ENCODE measurements at regions not wholly inside any gene's neighbourhood (a gene's known extent, or its start where the extent isn't known, plus 50 kb on each side); places are given as distances from the start of the nearest gene placed in this dataset.

- Mint-ChIP-seq H3K9me3 (no peaks in the 10 kb centered on the region), H3K4me1 (ENCODE audit: low read depth) (no peaks in the 10 kb centered on the region), H3K36me3 (ENCODE audit: insufficient read depth in 2 of 2) (no peaks in the 10 kb centered on the region), H3K27ac (no peak overlapping the region), H3K4me3 (no peak overlapping the region), H3K27me3 (ENCODE audit: low read depth) (no peaks in the 10 kb centered on the region)
- DNase-seq = no peak
- ATAC-seq (replicated peaks in 1 of 2) = no peak
These were observed 436.6 kb upstream of the FANCL start for GRCh38 chr2:58677748-58678147.

- Mint-ChIP-seq H3K36me3 (ENCODE audit: insufficient read depth in 2 of 2) (no peaks in the 10 kb centered on the region), H3K9me3 (peaks cover 0 to 1% of the 10 kb centered on the region in 2 donors), H3K27ac (no peak overlapping the region), H3K4me1 (ENCODE audit: low read depth) (no peaks in the 10 kb centered on the region), H3K4me3 (no peak overlapping the region), H3K27me3 (ENCODE audit: low read depth) (no peaks in the 10 kb centered on the region)
- ATAC-seq (replicated peaks in 1 of 2) = no peak
- no peak for DNase-seq
These were observed 430.6 kb upstream of the FANCL start for GRCh38 chr2:58671675-58672074.

GRCh38 chr2:58669998-58670397 is 428.9 kb upstream of the FANCL start:
- no peaks in the 10 kb centered on the region for H3K4me1 Mint-ChIP-seq (ENCODE audit: low read depth)
- H3K27ac Mint-ChIP-seq = no peak overlapping the region
- no peak for ATAC-seq (replicated peaks in 1 of 2)
- no peak overlapping the region for H3K4me3 Mint-ChIP-seq
- H3K27me3 Mint-ChIP-seq (ENCODE audit: low read depth) = no peaks in the 10 kb centered on the region
- DNase-seq = no peak
- peaks cover 0 to 1% of the 10 kb centered on the region in 2 donors for H3K9me3 Mint-ChIP-seq
- no peaks in the 10 kb centered on the region for H3K36me3 Mint-ChIP-seq (ENCODE audit: insufficient read depth in 2 of 2)

GRCh38 chr2:58667137-58667774 is 426.1 kb upstream of the FANCL start:
- Mint-ChIP-seq H3K9me3 (peaks cover 0 to 1% of the 10 kb centered on the region in 2 donors), H3K4me3 (no peak overlapping the region), H3K4me1 (ENCODE audit: low read depth) (no peaks in the 10 kb centered on the region), H3K27me3 (ENCODE audit: low read depth) (no peaks in the 10 kb centered on the region), H3K27ac (no peak overlapping the region), H3K36me3 (ENCODE audit: insufficient read depth in 2 of 2) (no peaks in the 10 kb centered on the region)
- ATAC-seq (replicated peaks in 1 of 2) = no peak
- no peak for DNase-seq

- H3K36me3 Mint-ChIP-seq (ENCODE audit: insufficient read depth in 2 of 2) = no peaks in the 10 kb centered on the region
- H3K27me3 Mint-ChIP-seq (ENCODE audit: low read depth) = no peaks in the 10 kb centered on the region
- H3K4me3 Mint-ChIP-seq = no peak overlapping the region
- DNase-seq (no peak), ATAC-seq (replicated peaks in 1 of 2) (no peak)
- H3K9me3 Mint-ChIP-seq = peaks cover 0 to 1% of the 10 kb centered on the region in 2 donors
- no peak overlapping the region for H3K27ac Mint-ChIP-seq
- no peaks in the 10 kb centered on the region for H3K4me1 Mint-ChIP-seq (ENCODE audit: low read depth)
These were observed 425.3 kb upstream of the FANCL start for GRCh38 chr2:58666323-58666970.

GRCh38 chr2:58665154-58665553 is 424.0 kb upstream of the FANCL start:
- Mint-ChIP-seq H3K27ac (no peak overlapping the region), H3K9me3 (peaks cover 0 to 1% of the 10 kb centered on the region in 2 donors), H3K4me3 (no peak overlapping the region), H3K27me3 (ENCODE audit: low read depth) (no peaks in the 10 kb centered on the region), H3K4me1 (ENCODE audit: low read depth) (no peaks in the 10 kb centered on the region), H3K36me3 (ENCODE audit: insufficient read depth in 2 of 2) (no peaks in the 10 kb centered on the region)
- DNase-seq = no peak
- no peak for ATAC-seq (replicated peaks in 1 of 2)

GRCh38 chr2:58664523-58665151 is 423.5 kb upstream of the FANCL start:
- Mint-ChIP-seq H3K4me3 (no peak overlapping the region), H3K27me3 (ENCODE audit: low read depth) (no peaks in the 10 kb centered on the region), H3K36me3 (ENCODE audit: insufficient read depth in 2 of 2) (no peaks in the 10 kb centered on the region), H3K4me1 (ENCODE audit: low read depth) (no peaks in the 10 kb centered on the region), H3K9me3 (peaks cover 0 to 1% of the 10 kb centered on the region in 2 donors), H3K27ac (no peak overlapping the region)
- ATAC-seq (replicated peaks in 1 of 2) (no peak), DNase-seq (no peak)

- H3K9me3 Mint-ChIP-seq = no peaks in the 10 kb centered on the region
- no peaks in the 10 kb centered on the region for H3K36me3 Mint-ChIP-seq (ENCODE audit: insufficient read depth in 2 of 2)
- H3K27ac Mint-ChIP-seq = no peak overlapping the region
- no peak overlapping the region for H3K4me3 Mint-ChIP-seq
- H3K27me3 Mint-ChIP-seq (ENCODE audit: low read depth) = no peaks in the 10 kb centered on the region
- H3K4me1 Mint-ChIP-seq (ENCODE audit: low read depth) = no peaks in the 10 kb centered on the region
- ATAC-seq (replicated peaks in 1 of 2) (no peak), DNase-seq (no peak)
These were observed 418.9 kb upstream of the FANCL start for GRCh38 chr2:58660046-58660445.

GRCh38 chr2:58655152-58655551 is 414.0 kb upstream of the FANCL start:
- no peaks in the 10 kb centered on the region for H3K9me3 Mint-ChIP-seq

GRCh38 chr2:58651930-58652329 is 410.8 kb upstream of the FANCL start:
- Mint-ChIP-seq H3K36me3 (ENCODE audit: insufficient read depth in 2 of 2) (no peaks in the 10 kb centered on the region), H3K27me3 (ENCODE audit: low read depth) (no peaks in the 10 kb centered on the region), H3K4me1 (ENCODE audit: low read depth) (no peaks in the 10 kb centered on the region), H3K27ac (no peak overlapping the region), H3K4me3 (no peak overlapping the region), H3K9me3 (no peaks in the 10 kb centered on the region)
- DNase-seq = no peak
- ATAC-seq (replicated peaks in 1 of 2) = no peak

More at GRCh38 chr2:58655152-58655551, 414.0 kb upstream of the FANCL start:
- DNase-seq (no peak), ATAC-seq (replicated peaks in 1 of 2) (no peak)
- Mint-ChIP-seq H3K27me3 (ENCODE audit: low read depth) (no peaks in the 10 kb centered on the region), H3K4me3 (no peak overlapping the region), H3K27ac (no peak overlapping the region), H3K36me3 (ENCODE audit: insufficient read depth in 2 of 2) (no peaks in the 10 kb centered on the region), H3K4me1 (ENCODE audit: low read depth) (no peaks in the 10 kb centered on the region)

GRCh38 chr2:58650781-58651180 is 409.7 kb upstream of the FANCL start:
- no peak overlapping the region for H3K27ac Mint-ChIP-seq
- no peak overlapping the region for H3K4me3 Mint-ChIP-seq
- DNase-seq = no peak
- no peak for ATAC-seq (replicated peaks in 1 of 2)
- no peaks in the 10 kb centered on the region for H3K36me3 Mint-ChIP-seq (ENCODE audit: insufficient read depth in 2 of 2)
- no peaks in the 10 kb centered on the region for H3K27me3 Mint-ChIP-seq (ENCODE audit: low read depth)
- H3K4me1 Mint-ChIP-seq (ENCODE audit: low read depth) = no peaks in the 10 kb centered on the region
- H3K9me3 Mint-ChIP-seq = no peaks in the 10 kb centered on the region

GRCh38 chr2:58649756-58650155 is 408.6 kb upstream of the FANCL start:
- H3K36me3 Mint-ChIP-seq (ENCODE audit: insufficient read depth in 2 of 2) = no peaks in the 10 kb centered on the region
- H3K27ac Mint-ChIP-seq = no peak overlapping the region
- no peak for DNase-seq
- no peak overlapping the region for H3K4me3 Mint-ChIP-seq
- H3K4me1 Mint-ChIP-seq (ENCODE audit: low read depth) = no peaks in the 10 kb centered on the region
- no peaks in the 10 kb centered on the region for H3K9me3 Mint-ChIP-seq
- H3K27me3 Mint-ChIP-seq (ENCODE audit: low read depth) = no peaks in the 10 kb centered on the region
- no peak for ATAC-seq (replicated peaks in 1 of 2)

GRCh38 chr2:58645017-58645416 is 403.9 kb upstream of the FANCL start:
- DNase-seq (no peak), ATAC-seq (replicated peaks in 1 of 2) (no peak)
- H3K27me3 Mint-ChIP-seq (ENCODE audit: low read depth) = peaks cover 8% of the 10 kb centered on the region
- H3K27ac Mint-ChIP-seq = no peak overlapping the region
- H3K4me3 Mint-ChIP-seq = no peak overlapping the region
- H3K36me3 Mint-ChIP-seq (ENCODE audit: insufficient read depth in 2 of 2) = no peaks in the 10 kb centered on the region
- H3K4me1 Mint-ChIP-seq (ENCODE audit: low read depth) = no peaks in the 10 kb centered on the region
- H3K9me3 Mint-ChIP-seq = peaks cover 0 to 2% of the 10 kb centered on the region in 2 donors

Measured in activated T-cell treated with anti-CD3 and anti-CD28 coated beads, Interleukin-2, amount 50 U/mL, for 72 hours (primary cell).